H54 (cell line): ENCODE measurements at regions not wholly inside any gene's neighbourhood (a gene's known extent, or its start where the extent isn't known, plus 50 kb on each side); places are given as distances from the start of the nearest gene placed in this dataset.

ENCODE experiments used
- DNase-seq: peaks from one replicate; pipeline ENCODE4 v3.0.0; 2011; ENCODE audit warnings: low spot score, mixed read lengths; ENCODE audit not compliant: insufficient read length
- FAIRE-seq: peaks from 3 replicates; lab custom pipeline; 2011; peaks lifted over from hg19 to GRCh38; lab: Jason Lieb, UNC
- POLR2A ChIP-seq: IDR thresholded peaks from 2 replicates; pipeline ENCODE4 v1.6.1; 2011; ENCODE audit warnings: low read depth, mild to moderate bottlenecking, low read length

- FAIRE-seq: no peak
- DNase-seq: no peak
- no peak for TF ChIP-seq POLR2A
Measured at GRCh38 chr14:44712024-44712815, 205.1 kb upstream of the FSCB start.

- no peak for TF ChIP-seq POLR2A
- FAIRE-seq (no peak), DNase-seq (no peak)
Measured at GRCh38 chr14:44701563-44702263, 194.6 kb upstream of the FSCB start.

GRCh38 chr14:44700694-44701093, 193.6 kb upstream of the FSCB start:
- FAIRE-seq: no peak
- TF ChIP-seq POLR2A: no peak
- no peak for DNase-seq

GRCh38 chr14:44700184-44700583, 193.1 kb upstream of the FSCB start:
- no peak for TF ChIP-seq POLR2A
- FAIRE-seq (peak; percentile 6), DNase-seq (peak; percentile 12)

GRCh38 chr14:44699391-44699790, 192.3 kb upstream of the FSCB start:
- DNase-seq (no peak), FAIRE-seq (no peak)
- no peak for TF ChIP-seq POLR2A

GRCh38 chr14:44669496-44669895, 162.4 kb upstream of the FSCB start:
- no peak for FAIRE-seq
- no peak for TF ChIP-seq POLR2A
- no peak for DNase-seq

- no peak for FAIRE-seq
- DNase-seq: no peak
- no peak for TF ChIP-seq POLR2A
Measured at GRCh38 chr14:44663136-44663535, 156.1 kb upstream of the FSCB start.

GRCh38 chr14:44662250-44662891, 155.3 kb upstream of the FSCB start:
- no peak for DNase-seq
- no peak for FAIRE-seq
- TF ChIP-seq POLR2A: no peak

- FAIRE-seq (no peak), DNase-seq (no peak)
- TF ChIP-seq POLR2A: no peak
Measured at GRCh38 chr14:44658389-44658696, 151.3 kb upstream of the FSCB start.

GRCh38 chr14:44657696-44658388, 150.8 kb upstream of the FSCB start:
- no peak for TF ChIP-seq POLR2A
- no peak for FAIRE-seq
- no peak for DNase-seq

GRCh38 chr14:44657203-44657602, 150.1 kb upstream of the FSCB start:
- FAIRE-seq (no peak), DNase-seq (no peak)

GRCh38 chr14:44654591-44654990, 147.5 kb upstream of the FSCB start:
- FAIRE-seq: no peak
- no peak for DNase-seq
- no peak for TF ChIP-seq POLR2A

More at GRCh38 chr14:44657203-44657602, 150.1 kb upstream of the FSCB start:
- TF ChIP-seq POLR2A: no peak

- no peak for TF ChIP-seq POLR2A
- DNase-seq (no peak), FAIRE-seq (no peak)
Measured at GRCh38 chr14:44653641-44654040, 146.6 kb upstream of the FSCB start.

GRCh38 chr14:44652640-44653039, 145.6 kb upstream of the FSCB start:
- no peak for DNase-seq
- FAIRE-seq: no peak
- TF ChIP-seq POLR2A: no peak
